ENCODE measurements at regions not wholly inside any gene's neighbourhood (a gene's known extent, or its start where the extent isn't known, plus 50 kb on each side); places are given as distances from the start of the nearest gene placed in this dataset.

- H3K4me1 ChIP-seq (ENCODE audit: control insufficient read depth, low read length) = no peaks in the 10 kb centered on the region
- H3K9me2 ChIP-seq (replicated peaks; ENCODE audit: control insufficient read depth, low read length) = no peaks in the 10 kb centered on the region
- no peaks in the 10 kb centered on the region for H4K20me1 ChIP-seq (ENCODE audit: control insufficient read depth, insufficient read depth, low read depth, low read length)
- no peaks in the 10 kb centered on the region for H3F3A ChIP-seq (ENCODE audit: control insufficient read depth, insufficient read depth)
- no peak overlapping the region for H3K4me2 ChIP-seq (ENCODE audit: low read length)
- H3K27ac ChIP-seq (ENCODE audit: low read depth, low read length) = no peak overlapping the region
- no peaks in the 10 kb centered on the region for H3K9me3 ChIP-seq (ENCODE audit: control insufficient read depth, insufficient read depth, low read length)
- H3K36me3 ChIP-seq (ENCODE audit: control insufficient read depth, low read length) = no peaks in the 10 kb centered on the region
- H3K4me3 ChIP-seq (ENCODE audit: low read length) = no peak overlapping the region
- no peaks in the 10 kb centered on the region for H3K79me2 ChIP-seq (ENCODE audit: control insufficient read depth, low read length)
- no peaks in the 10 kb centered on the region for H3K27me3 ChIP-seq (ENCODE audit: control insufficient read depth, low read length)
- TF ChIP-seq EZH2phosphoT487 (IDR thresholded peaks at IDR 0.05; ENCODE audit: borderline replicate concordance, low read length) = no peak
- TF ChIP-seq, protein P1, sequence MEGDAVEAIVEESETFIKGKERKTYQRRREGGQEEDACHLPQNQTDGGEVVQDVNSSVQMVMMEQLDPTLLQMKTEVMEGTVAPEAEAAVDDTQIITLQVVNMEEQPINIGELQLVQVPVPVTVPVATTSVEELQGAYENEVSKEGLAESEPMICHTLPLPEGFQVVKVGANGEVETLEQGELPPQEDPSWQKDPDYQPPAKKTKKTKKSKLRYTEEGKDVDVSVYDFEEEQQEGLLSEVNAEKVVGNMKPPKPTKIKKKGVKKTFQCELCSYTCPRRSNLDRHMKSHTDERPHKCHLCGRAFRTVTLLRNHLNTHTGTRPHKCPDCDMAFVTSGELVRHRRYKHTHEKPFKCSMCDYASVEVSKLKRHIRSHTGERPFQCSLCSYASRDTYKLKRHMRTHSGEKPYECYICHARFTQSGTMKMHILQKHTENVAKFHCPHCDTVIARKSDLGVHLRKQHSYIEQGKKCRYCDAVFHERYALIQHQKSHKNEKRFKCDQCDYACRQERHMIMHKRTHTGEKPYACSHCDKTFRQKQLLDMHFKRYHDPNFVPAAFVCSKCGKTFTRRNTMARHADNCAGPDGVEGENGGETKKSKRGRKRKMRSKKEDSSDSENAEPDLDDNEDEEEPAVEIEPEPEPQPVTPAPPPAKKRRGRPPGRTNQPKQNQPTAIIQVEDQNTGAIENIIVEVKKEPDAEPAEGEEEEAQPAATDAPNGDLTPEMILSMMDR (IDR thresholded peaks at IDR 0.05; ENCODE audit: low read depth, low read length, poor library complexity, severe bottlenecking) = no peak
Measured at GRCh38 chr2:220544049-220544448, 916.6 kb downstream of the SLC4A3 start.

DNA sequence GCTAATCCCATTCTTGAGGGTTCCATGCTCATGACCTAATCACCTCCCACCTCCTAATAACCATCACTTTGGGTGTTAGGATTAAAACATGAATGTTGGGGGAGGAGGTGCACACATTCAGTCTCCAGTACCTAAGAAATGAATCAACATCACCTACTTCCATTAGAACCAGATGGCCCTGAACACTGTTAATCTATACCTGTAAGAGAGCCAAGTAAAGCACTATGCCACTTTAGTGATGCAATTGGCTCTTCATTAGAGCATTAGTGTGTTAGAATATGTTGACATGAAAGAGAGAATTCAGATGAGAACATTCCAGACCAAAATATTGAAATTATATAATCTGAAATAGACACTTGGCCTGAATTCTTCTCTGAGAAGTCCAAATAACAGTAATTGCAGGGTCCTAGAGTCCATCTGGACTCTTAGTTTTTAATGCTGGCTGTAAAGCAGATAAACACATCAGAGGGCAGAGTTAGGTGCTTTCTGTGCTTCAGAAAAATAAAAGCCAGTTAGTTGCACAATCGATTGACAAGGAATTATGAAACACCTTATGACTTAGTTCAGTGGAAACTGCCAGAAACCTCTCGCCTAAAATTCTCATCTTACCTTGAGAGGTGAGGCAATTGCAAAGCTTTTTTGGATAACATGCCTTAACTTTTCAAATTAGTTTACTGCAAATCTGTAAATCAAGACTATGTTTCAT is 923.7 kb downstream of the SLC4A3 start:
- no peaks in the 10 kb centered on the region for H3K9me2 ChIP-seq (replicated peaks; ENCODE audit: control insufficient read depth, low read length)
- no peaks in the 10 kb centered on the region for H3K9me3 ChIP-seq (ENCODE audit: control insufficient read depth, insufficient read depth, low read length)
- no peaks in the 10 kb centered on the region for H3K27me3 ChIP-seq (ENCODE audit: control insufficient read depth, low read length)
- H3K36me3 ChIP-seq (ENCODE audit: control insufficient read depth, low read length) = no peaks in the 10 kb centered on the region
- H3K27ac ChIP-seq (ENCODE audit: low read depth, low read length) = no peak overlapping the region
- H3F3A ChIP-seq (ENCODE audit: control insufficient read depth, insufficient read depth) = no peaks in the 10 kb centered on the region
- H3K4me2 ChIP-seq (ENCODE audit: low read length) = no peak overlapping the region
- H3K4me1 ChIP-seq (ENCODE audit: control insufficient read depth, low read length) = no peaks in the 10 kb centered on the region
- TF ChIP-seq, protein P1 (IDR thresholded peaks at IDR 0.05; ENCODE audit: low read depth, low read length, poor library complexity, severe bottlenecking) = no peak
- TF ChIP-seq EZH2phosphoT487 (IDR thresholded peaks at IDR 0.05; ENCODE audit: borderline replicate concordance, low read length) = no peak
- H3K4me3 ChIP-seq (ENCODE audit: low read length) = no peak overlapping the region
- no peaks in the 10 kb centered on the region for H4K20me1 ChIP-seq (ENCODE audit: control insufficient read depth, insufficient read depth, low read depth, low read length)
- no peaks in the 10 kb centered on the region for H3K79me2 ChIP-seq (ENCODE audit: control insufficient read depth, low read length)

DNA sequence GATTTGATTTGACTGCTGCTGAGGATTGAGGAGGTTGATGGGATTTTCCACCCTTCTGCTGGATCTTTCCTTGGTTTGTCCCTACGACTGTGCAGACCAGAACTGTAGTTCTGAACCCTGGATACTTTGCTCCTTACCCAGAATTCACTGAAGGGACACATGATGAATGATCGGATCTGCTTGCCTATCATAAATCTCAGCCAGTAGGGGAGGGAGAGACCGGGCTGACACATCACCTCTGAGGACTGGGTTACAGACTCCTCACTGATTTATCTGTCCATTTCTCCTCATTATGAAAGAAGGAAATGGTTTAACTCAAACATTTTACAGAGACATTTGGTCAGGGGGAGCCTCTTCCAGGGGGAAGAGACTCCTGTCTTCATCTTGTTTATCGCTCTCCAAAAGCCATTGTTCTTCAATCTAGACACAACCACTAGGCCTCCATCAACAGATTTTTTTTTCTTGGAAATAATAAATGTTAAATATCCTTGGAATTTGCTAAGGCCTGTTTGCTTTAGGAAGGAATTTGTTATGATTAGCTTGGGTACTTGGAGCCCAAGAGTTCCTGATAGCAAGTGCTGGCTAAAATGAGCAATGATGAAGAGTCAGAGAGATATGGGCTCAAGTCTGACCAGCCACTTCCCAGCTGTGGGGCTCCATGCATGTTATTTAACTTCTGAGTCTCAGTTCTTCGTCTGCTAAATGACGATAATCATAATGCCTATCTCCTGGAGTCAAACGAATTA is 925.5 kb downstream of the SLC4A3 start:
- no peak for TF ChIP-seq EZH2phosphoT487 (IDR thresholded peaks at IDR 0.05; ENCODE audit: borderline replicate concordance, low read length)
- TF ChIP-seq, protein P1 (IDR thresholded peaks at IDR 0.05; ENCODE audit: low read depth, low read length, poor library complexity, severe bottlenecking) = no peak
- Histone ChIP-seq H3K79me2 (ENCODE audit: control insufficient read depth, low read length) (no peaks in the 10 kb centered on the region), H4K20me1 (ENCODE audit: control insufficient read depth, insufficient read depth, low read depth, low read length) (no peaks in the 10 kb centered on the region), H3K27me3 (ENCODE audit: control insufficient read depth, low read length) (no peaks in the 10 kb centered on the region), H3K36me3 (ENCODE audit: control insufficient read depth, low read length) (no peaks in the 10 kb centered on the region), H3K4me1 (ENCODE audit: control insufficient read depth, low read length) (no peaks in the 10 kb centered on the region), H3K9me3 (ENCODE audit: control insufficient read depth, insufficient read depth, low read length) (no peaks in the 10 kb centered on the region), H3K4me2 (ENCODE audit: low read length) (no peak overlapping the region), H3K27ac (ENCODE audit: low read depth, low read length) (no peak overlapping the region), H3K9me2 (replicated peaks; ENCODE audit: control insufficient read depth, low read length) (no peaks in the 10 kb centered on the region), H3K4me3 (ENCODE audit: low read length) (no peak overlapping the region), H3F3A (ENCODE audit: control insufficient read depth, insufficient read depth) (no peaks in the 10 kb centered on the region)
